ENCODE measurements at regions not wholly inside any gene's neighbourhood (a gene's known extent, or its start where the extent isn't known, plus 50 kb on each side); places are given as distances from the start of the nearest gene placed in this dataset.
A peak's percentile ranks its signal among the peaks of the same experiment; 100 is the strongest.

DNA sequence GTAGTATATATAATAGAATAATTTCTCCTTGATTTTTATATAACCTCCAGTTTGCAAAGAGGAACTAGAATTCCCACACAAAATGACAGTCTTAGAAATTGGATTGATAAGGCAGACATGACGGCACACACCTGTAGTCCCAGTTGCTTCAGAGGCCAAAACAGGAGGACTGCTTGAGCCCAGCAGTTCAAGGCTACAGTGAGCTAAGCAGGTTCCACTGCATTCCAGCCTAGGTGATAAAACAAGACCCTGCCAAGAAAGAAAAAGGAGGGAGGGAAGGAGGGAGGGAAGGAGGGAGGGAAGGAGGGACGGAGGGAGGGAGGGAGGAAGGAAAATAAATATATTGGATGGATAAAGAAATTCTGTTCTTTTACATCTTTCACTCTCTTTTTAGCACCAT, 77.6 kb upstream of the SASH1 start:
- FAIRE-seq: no peak
- Histone ChIP-seq H3K27me3 (ENCODE audit: control insufficient read depth, insufficient read depth, low read length) (no peaks in the 10 kb centered on the region), H3K4me3 (ENCODE audit: low read depth, low read length) (no peak overlapping the region), H3K36me3 (ENCODE audit: control insufficient read depth, insufficient read depth, low read length) (no peaks in the 10 kb centered on the region)
- DNase-seq (ENCODE audit: low read depth): peak; percentile 42
- no peak for TF ChIP-seq CTCF (IDR thresholded peaks at IDR 0.05; ENCODE audit: insufficient read depth, low read length, severe bottlenecking)

- no peak for TF ChIP-seq CTCF (IDR thresholded peaks at IDR 0.05; ENCODE audit: insufficient read depth, low read length, severe bottlenecking)
- FAIRE-seq (no peak), DNase-seq (ENCODE audit: low read depth) (no peak)
- Histone ChIP-seq H3K36me3 (ENCODE audit: control insufficient read depth, insufficient read depth, low read length) (no peaks in the 10 kb centered on the region), H3K27me3 (ENCODE audit: control insufficient read depth, insufficient read depth, low read length) (no peaks in the 10 kb centered on the region), H3K4me3 (ENCODE audit: low read depth, low read length) (no peak overlapping the region)
Observed at GRCh38 chr6:148269386-148269785, 73.3 kb upstream of the SASH1 start.

- Histone ChIP-seq H3K36me3 (ENCODE audit: control insufficient read depth, insufficient read depth, low read length) (no peaks in the 10 kb centered on the region), H3K27me3 (ENCODE audit: control insufficient read depth, insufficient read depth, low read length) (no peaks in the 10 kb centered on the region), H3K4me3 (ENCODE audit: low read depth, low read length) (no peak overlapping the region)
- FAIRE-seq: no peak
- TF ChIP-seq CTCF (IDR thresholded peaks at IDR 0.05; ENCODE audit: insufficient read depth, low read length, severe bottlenecking): no peak
- DNase-seq (ENCODE audit: low read depth): peak; percentile 32
Observed at GRCh38 chr6:148271711-148272439, 70.8 kb upstream of the SASH1 start.

GRCh38 chr6:148272597-148272996, 70.0 kb upstream of the SASH1 start:
- TF ChIP-seq CTCF (IDR thresholded peaks at IDR 0.05; ENCODE audit: insufficient read depth, low read length, severe bottlenecking): no peak
- Histone ChIP-seq H3K27me3 (ENCODE audit: control insufficient read depth, insufficient read depth, low read length) (no peaks in the 10 kb centered on the region), H3K36me3 (ENCODE audit: control insufficient read depth, insufficient read depth, low read length) (no peaks in the 10 kb centered on the region), H3K4me3 (ENCODE audit: low read depth, low read length) (no peak overlapping the region)
- no peak for FAIRE-seq
- no peak for DNase-seq (ENCODE audit: low read depth)

DNA sequence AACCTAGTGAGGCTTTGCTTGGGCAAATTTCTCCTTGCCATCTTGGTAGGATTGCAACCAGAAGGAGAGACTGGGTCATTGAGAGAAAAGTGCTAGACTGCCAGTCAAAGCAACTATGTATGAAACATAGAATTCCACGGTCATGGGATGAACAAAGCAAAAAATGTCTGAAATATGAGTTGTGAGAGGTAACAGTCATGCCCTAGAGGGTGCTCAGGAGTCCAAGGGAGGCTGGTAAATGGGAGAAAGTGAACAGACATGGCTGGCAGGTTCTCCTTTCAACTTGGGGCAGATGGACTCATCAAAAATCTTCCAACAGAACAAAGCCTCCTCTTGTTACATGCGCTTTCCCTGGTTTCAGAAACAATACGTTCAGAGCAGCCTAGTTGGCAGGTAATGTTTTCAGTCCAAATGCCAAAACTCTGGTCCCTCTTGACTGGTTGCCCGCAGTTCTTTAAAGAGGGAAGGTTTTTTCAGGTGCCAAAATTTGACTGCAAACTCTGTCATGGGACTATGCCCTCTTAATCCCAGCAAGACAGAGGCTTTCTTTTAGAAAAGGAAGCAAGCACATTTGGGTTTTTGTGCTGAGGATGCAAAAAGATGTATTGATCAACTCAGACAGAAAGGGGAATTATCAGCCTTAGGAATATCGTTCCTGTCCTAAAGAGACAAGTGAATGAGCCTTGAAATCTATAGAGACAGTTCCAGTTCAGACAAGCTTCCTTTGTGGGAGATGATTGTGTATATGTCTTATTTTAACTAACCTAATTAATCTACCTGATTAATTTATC, 68.5 kb upstream of the SASH1 start:
- Histone ChIP-seq H3K36me3 (ENCODE audit: control insufficient read depth, insufficient read depth, low read length) (no peaks in the 10 kb centered on the region), H3K27me3 (ENCODE audit: control insufficient read depth, insufficient read depth, low read length) (no peaks in the 10 kb centered on the region), H3K4me3 (ENCODE audit: low read depth, low read length) (no peak overlapping the region)
- FAIRE-seq (peak; percentile 7), DNase-seq (ENCODE audit: low read depth) (no peak)
- no peak for TF ChIP-seq CTCF (IDR thresholded peaks at IDR 0.05; ENCODE audit: insufficient read depth, low read length, severe bottlenecking)

Measured in bronchial epithelial cell (primary cell).